ENCODE measurements at regions not wholly inside any gene's neighbourhood (a gene's known extent, or its start where the extent isn't known, plus 50 kb on each side); places are given as distances from the start of the nearest gene placed in this dataset.

GRCh38 chr17:73829676-73830280 lies 185.5 kb upstream of the SDK2 start:
- TF ChIP-seq, protein P1, sequence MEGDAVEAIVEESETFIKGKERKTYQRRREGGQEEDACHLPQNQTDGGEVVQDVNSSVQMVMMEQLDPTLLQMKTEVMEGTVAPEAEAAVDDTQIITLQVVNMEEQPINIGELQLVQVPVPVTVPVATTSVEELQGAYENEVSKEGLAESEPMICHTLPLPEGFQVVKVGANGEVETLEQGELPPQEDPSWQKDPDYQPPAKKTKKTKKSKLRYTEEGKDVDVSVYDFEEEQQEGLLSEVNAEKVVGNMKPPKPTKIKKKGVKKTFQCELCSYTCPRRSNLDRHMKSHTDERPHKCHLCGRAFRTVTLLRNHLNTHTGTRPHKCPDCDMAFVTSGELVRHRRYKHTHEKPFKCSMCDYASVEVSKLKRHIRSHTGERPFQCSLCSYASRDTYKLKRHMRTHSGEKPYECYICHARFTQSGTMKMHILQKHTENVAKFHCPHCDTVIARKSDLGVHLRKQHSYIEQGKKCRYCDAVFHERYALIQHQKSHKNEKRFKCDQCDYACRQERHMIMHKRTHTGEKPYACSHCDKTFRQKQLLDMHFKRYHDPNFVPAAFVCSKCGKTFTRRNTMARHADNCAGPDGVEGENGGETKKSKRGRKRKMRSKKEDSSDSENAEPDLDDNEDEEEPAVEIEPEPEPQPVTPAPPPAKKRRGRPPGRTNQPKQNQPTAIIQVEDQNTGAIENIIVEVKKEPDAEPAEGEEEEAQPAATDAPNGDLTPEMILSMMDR (IDR thresholded peaks at IDR 0.05) = no peak
- Histone ChIP-seq H3K27me3 (peaks cover 0 to 29% (median 21%) of the 10 kb centered on the region in 7 donors), H3K27ac (no peak overlapping the region), H3K9me3 (no peaks in the 10 kb centered on the region), H3K4me1 (peaks cover 3 to 13% (median 9%) of the 10 kb centered on the region in 9 donors), H3K36me3 (no peaks in the 10 kb centered on the region), H3K4me3 (no peak overlapping the region)
- DNase-seq (no peak), ATAC-seq (no peak)
- 86 to 92% methylated on average over 13 of the region's 13 CpGs for WGBS, 2 donors
- intact Hi-C loops (cut with DNase I) = loop anchor here in 2 of 10 donors (5.0 to 10.0 kb wide), 3 partner anchors 175 to 405 kb away; no protein-coding TSS in a partner anchor

DNA sequence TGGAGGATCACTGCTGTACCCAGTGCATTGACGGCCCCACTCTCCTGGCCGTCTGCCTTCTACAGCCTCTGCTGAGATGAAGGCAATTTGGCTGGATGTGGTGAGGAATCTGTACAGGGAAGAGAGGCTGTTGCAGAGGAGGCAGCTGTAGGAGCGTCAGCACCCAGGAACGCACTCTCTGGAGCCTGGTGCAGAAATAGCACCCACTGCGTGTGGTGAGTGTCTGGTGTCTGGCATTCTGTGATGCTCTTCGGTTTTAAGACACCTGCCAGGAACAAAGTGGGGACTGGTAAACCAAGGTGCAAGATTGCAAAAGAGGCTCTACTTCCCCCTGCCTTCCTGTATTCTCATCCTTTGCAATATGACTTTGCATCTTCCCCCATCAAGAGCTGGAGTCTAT lies 187.5 kb upstream of the SDK2 start:
- Histone ChIP-seq H3K4me3 (no peak overlapping the region), H3K4me1 (peaks cover 3 to 13% (median 9%) of the 10 kb centered on the region in 9 donors), H3K36me3 (no peaks in the 10 kb centered on the region), H3K27ac (no peak overlapping the region), H3K9me3 (no peaks in the 10 kb centered on the region), H3K27me3 (peaks cover 0 to 43% (median 37%) of the 10 kb centered on the region in 7 donors)
- DNase-seq (no peak), ATAC-seq (no peak)
- TF ChIP-seq, protein P1 (IDR thresholded peaks at IDR 0.05) = no peak
- intact Hi-C loops (cut with DNase I) = loop anchor here in 2 of 10 donors (5.0 to 10.0 kb wide), 3 partner anchors 177 to 407 kb away; no protein-coding TSS in a partner anchor
- WGBS, 2 donors = 88 to 91% methylated on average over 6 of the region's 6 CpGs

DNA sequence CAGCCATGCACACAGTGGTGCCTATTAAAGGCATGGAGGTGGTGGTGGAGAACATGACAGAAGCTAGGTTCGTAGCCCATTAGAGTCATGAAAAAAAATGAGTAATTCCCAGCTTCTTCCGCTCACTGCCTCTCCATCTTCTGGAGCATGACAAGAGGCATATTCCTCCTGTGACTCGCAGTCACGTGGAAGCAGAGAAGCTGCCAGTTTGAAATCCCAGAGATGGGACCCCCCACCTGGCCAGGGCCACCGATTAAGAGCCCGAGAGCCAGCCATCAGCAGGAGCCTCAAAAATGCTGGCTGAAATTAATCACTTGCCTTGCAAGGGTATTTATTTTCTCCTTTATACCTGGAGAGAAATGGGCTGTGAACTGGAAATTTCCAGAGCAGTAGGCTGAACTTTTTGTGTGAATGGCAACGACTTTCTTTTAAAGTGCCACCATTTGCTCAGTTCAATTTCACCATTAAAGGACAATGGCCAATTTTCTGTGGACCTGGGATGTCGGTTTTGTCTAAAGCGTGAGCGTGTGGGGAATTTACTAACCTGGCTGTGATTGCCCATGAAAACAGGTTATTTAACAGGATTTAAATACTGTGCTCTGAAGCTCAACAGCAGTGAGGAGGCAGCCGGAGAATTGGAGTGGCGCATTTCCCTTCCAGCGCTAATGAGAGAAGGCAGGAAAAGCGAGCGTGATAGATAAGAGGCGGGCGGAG lies 189.7 kb upstream of the SDK2 start:
- Histone ChIP-seq H3K4me3 (no peak overlapping the region), H3K27me3 (peaks cover 0 to 50% (median 44%) of the 10 kb centered on the region in 7 donors), H3K9me3 (no peaks in the 10 kb centered on the region), H3K27ac (no peak overlapping the region), H3K4me1 (no peaks in the 10 kb centered on the region), H3K36me3 (no peaks in the 10 kb centered on the region)
- TF ChIP-seq, protein P1 (IDR thresholded peaks at IDR 0.05) = no peak
- ATAC-seq (no peak), DNase-seq (no peak)
- intact Hi-C loops (cut with DNase I) = loop anchor here in 2 of 10 donors (5.0 to 10.0 kb wide), 3 partner anchors 179 to 409 kb away; no protein-coding TSS in a partner anchor
- 35 to 38% methylated on average over 17 of the region's 17 CpGs for WGBS, 2 donors

GRCh38 chr17:73834684-73835343 lies 190.6 kb upstream of the SDK2 start:
- Histone ChIP-seq H3K9me3 (no peaks in the 10 kb centered on the region), H3K27ac (no peak overlapping the region), H3K4me1 (no peaks in the 10 kb centered on the region), H3K4me3 (no peak overlapping the region), H3K27me3 (peaks cover 0 to 50% (median 44%) of the 10 kb centered on the region in 7 donors), H3K36me3 (no peaks in the 10 kb centered on the region)
- TF ChIP-seq, protein P1 (IDR thresholded peaks at IDR 0.05) = no peak
- whole genome bisulfite sequencing, 2 donors = 76 to 78% methylated on average over 17 of the region's 17 CpGs
- no peak for ATAC-seq
- intact Hi-C loops (cut with DNase I) = loop anchor here in 3 of 10 donors (5.0 to 10.0 kb wide), 4 partner anchors 128 to 410 kb away; no protein-coding TSS in a partner anchor
- DNase-seq = no peak
